ENCODE measurements at regions not wholly inside any gene's neighbourhood (a gene's known extent, or its start where the extent isn't known, plus 50 kb on each side); places are given as distances from the start of the nearest gene placed in this dataset.

- WGBS, 2 donors: 55 to 67% methylated on average over 7 of the region's 7 CpGs
- DNase-seq (ENCODE audit: low spot score in 2 of 2): no peak
- intact Hi-C loops (cut with DNase I; ENCODE audit: low total_unique reads): no loop called here
Observed at GRCh38 chr3:66144568-66145407, 76.0 kb upstream of the SLC25A26 start.

GRCh38 chr3:66142079-66142478, 78.7 kb upstream of the SLC25A26 start:
- TF ChIP-seq CTCF (IDR thresholded peaks at IDR 0.05): no peak
- no peak for TF ChIP-seq POLR2A (IDR thresholded peaks at IDR 0.05)
- 97 to 100% methylated on average over 1 of the region's 1 CpG for WGBS, 2 donors
- no peak for DNase-seq (ENCODE audit: low spot score in 2 of 2)
- intact Hi-C loops (cut with DNase I; ENCODE audit: low total_unique reads): no loop called here
- no peak overlapping the region for H3K4me3 ChIP-seq (ENCODE audit: low read depth, poor library complexity, severe bottlenecking)

More at GRCh38 chr3:66144568-66145407, 76.0 kb upstream of the SLC25A26 start:
- H3K4me3 ChIP-seq (ENCODE audit: low read depth, poor library complexity, severe bottlenecking): no peak overlapping the region
- TF ChIP-seq CTCF (IDR thresholded peaks at IDR 0.05): no peak
- no peak for TF ChIP-seq POLR2A (IDR thresholded peaks at IDR 0.05)

GRCh38 chr3:66140743-66141372, 79.9 kb upstream of the SLC25A26 start:
- intact Hi-C loops (cut with DNase I; ENCODE audit: low total_unique reads): no loop called here
- TF ChIP-seq CTCF (IDR thresholded peaks at IDR 0.05) (no peak), POLR2A (IDR thresholded peaks at IDR 0.05) (no peak)
- no peak for DNase-seq (ENCODE audit: low spot score in 2 of 2)
- no peak overlapping the region for H3K4me3 ChIP-seq (ENCODE audit: low read depth, poor library complexity, severe bottlenecking)
- WGBS, 2 donors: 80 to 83% methylated on average over 7 of the region's 7 CpGs

GRCh38 chr3:66140106-66140505, 80.7 kb upstream of the SLC25A26 start:
- 61 to 69% methylated on average over 2 of the region's 2 CpGs for WGBS, 2 donors

GRCh38 chr3:66139415-66139814, 81.4 kb upstream of the SLC25A26 start:
- H3K4me3 ChIP-seq (ENCODE audit: low read depth, poor library complexity, severe bottlenecking): no peak overlapping the region
- TF ChIP-seq CTCF (IDR thresholded peaks at IDR 0.05) (no peak), POLR2A (IDR thresholded peaks at IDR 0.05) (no peak)
- intact Hi-C loops (cut with DNase I; ENCODE audit: low total_unique reads): loop anchor here (5.0 kb wide), 1 partner anchor 352 kb away; no protein-coding TSS in a partner anchor
- no peak for DNase-seq (ENCODE audit: low spot score in 2 of 2)
- WGBS, 2 donors: 71 to 76% methylated on average over 5 of the region's 5 CpGs

More at GRCh38 chr3:66140106-66140505, 80.7 kb upstream of the SLC25A26 start:
- no peak for DNase-seq (ENCODE audit: low spot score in 2 of 2)
- H3K4me3 ChIP-seq (ENCODE audit: low read depth, poor library complexity, severe bottlenecking): no peak overlapping the region
- intact Hi-C loops (cut with DNase I; ENCODE audit: low total_unique reads): no loop called here
- TF ChIP-seq POLR2A (IDR thresholded peaks at IDR 0.05) (no peak), CTCF (IDR thresholded peaks at IDR 0.05) (no peak)
